Endothelial cell of hepatic sinusoid (primary cell): ENCODE measurements at regions not wholly inside any gene's neighbourhood (a gene's known extent, or its start where the extent isn't known, plus 50 kb on each side); places are given as distances from the start of the nearest gene placed in this dataset.

ENCODE experiments used
- in situ Hi-C: cut with HindIII; loops from 2 replicates; pipeline ENCODE4 v1.10.0; 2017; ENCODE audit warnings: low sequenced_read_pairs

DNA sequence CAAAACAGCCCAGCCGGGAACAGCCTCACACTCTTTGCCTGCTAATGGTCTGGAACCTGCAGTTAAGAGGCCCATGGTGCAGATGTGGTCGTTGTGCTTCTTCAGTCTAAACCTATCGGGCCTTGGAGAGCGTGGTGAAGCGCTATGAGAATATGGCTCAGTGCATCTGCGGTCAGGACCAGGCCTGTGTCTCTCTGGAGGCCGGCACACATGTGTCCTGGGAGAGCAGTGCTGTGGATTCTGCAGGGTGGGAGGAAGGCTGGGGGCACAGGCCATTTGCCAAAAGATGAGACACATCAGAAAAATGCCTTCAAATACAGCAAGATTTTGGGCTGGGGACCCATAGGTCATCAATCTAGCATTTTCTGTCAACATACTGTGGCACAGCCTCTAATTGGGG is 231.5 kb upstream of the GLI3 start:
- in situ Hi-C loops = no loop called here

DNA sequence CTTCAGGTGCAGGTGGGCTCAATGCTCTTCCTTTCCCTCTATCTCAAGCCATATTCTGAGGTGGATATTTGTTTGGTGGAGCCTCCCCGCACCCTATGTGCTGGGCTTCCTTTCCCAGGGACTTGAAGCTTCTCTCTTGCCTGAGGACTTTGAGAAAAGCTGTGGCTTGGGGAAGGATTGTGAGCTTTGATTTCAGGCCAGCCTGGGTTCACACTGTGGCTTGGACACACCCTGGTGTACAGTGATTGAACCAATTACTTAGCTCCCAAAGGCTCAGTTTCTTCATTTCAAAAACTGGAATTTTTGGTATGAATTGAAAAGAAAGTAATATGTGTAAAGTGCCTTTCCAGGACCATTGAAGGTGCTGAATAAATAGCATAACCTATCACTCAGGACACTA is 224.5 kb upstream of the GLI3 start:
- in situ Hi-C loops = no loop called here

DNA sequence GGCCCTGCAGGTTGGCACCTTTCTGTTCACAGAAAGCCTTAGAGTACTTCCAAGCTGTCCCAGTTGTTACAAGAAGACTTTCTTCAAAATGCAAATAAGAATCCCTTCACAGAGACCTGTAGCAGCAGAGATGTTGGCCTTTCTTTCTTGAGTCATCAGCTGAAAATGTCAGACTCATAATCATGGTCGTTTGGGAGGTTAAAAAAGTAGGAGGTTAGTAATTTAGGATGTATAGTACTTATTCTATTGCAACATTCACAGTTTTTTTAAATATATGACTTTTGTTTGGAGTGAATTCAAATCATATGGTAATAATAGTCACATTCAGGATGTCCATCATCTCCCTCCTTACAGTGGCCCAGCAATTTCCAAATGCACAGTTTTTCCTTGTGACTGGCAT is 223.9 kb upstream of the GLI3 start:
- in situ Hi-C loops = no loop called here

DNA sequence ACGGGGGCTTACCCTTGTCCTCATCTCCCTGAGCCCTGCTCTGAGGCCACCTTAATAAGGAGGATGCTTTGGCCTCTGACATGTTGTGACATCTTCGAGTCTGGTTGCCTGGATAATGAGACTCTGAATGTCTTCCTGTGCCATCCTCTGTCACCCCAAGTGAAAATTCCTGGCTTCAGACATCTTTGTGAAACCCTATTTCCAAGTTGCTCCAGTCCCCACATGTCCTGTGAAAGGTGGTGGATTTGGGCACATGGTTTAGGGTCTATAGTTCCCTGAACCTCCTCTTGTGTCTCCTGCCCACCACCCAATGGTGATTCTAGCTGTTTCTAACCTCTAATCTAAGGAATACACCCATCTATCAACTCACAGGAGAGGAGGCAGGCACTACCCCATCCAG is 223.1 kb upstream of the GLI3 start:
- in situ Hi-C loops = no loop called here

DNA sequence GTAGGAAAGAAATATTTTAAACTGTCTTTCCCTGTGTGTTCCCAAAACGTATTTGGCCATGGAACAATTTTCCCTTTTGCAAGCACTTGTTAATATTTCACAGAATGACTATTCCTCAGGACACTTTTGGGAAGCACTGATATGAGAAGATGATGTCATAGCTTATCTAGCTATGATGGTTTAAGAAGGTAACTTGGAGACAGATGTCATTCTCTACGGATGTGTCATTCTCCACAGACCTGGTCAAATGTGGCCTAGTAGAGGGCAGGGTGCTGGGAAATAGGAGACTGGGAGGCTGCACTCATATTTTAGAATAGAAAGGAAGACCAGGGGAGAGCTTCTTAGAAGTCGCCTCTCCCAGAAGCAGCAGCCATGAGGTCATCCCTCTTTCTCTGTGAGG is 220.7 kb upstream of the GLI3 start:
- in situ Hi-C loops = no loop called here

DNA sequence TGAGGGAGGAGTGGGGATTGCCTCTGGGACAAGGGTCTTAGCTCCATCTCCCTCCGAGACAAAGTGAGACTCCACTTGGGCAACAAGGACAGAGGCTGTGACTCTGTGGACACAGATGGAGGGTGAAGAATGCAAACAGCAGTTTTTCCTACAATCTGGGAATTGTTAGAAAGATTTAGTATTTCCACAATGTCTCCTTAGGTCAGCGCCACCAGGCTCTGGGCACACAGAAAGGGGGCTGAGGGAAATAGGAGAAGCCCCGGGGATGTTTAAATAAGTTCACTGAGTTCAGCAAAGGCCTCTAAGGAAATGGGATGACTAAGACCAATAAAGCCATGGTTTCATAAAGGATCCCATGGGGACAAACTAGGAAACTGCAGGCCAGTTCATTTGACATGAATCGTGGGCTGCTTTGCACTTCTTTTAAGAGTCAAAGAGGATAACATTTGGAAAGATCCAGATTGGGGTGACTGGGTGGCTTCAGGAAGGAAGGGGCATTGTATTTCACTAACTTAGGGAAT is 219.8 kb upstream of the GLI3 start:
- in situ Hi-C loops = no loop called here

DNA sequence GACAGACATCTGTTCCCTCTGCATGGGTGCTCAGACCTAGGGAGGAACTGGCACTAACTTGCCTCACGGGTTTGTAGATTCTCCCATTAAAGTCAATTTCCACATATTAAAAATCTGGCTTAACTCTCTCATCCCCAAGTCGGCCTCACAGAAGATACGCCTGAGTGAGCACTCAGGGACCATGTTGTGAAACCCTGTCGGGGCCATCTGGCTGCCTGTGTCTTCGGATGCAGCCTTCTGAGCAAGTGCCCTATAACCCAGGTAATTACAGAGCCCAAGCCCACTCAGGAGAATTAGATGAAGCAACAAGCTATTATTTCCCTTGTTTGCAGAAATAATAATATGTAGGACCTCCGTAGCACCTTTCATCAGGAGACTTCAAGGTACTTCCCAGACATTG is 219.3 kb upstream of the GLI3 start:
- in situ Hi-C loops = no loop called here

DNA sequence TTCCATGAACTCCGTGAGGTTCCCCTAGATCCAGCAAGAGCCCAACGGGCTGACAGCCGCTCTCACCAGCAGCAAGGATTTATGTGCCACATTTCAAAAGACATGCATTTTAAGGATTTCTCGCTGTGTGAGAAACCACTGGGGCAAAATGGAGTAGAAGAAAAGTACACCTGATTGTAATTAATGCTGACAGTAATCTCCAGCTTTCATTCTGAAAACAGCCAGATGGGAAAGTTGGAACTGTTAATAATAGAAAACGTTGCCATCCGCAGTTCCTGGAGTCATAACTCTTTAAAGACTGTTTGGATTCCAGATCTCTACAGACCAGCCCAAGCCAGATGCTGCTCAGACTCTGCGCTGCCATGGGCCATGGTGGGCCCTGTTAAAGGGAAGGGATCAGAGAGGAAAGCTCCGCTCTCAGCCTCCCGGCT is 216.9 kb upstream of the GLI3 start:
- in situ Hi-C loops = loop anchor here (5.0 kb wide), 1 partner anchor 83 kb away; no protein-coding TSS in a partner anchor

DNA sequence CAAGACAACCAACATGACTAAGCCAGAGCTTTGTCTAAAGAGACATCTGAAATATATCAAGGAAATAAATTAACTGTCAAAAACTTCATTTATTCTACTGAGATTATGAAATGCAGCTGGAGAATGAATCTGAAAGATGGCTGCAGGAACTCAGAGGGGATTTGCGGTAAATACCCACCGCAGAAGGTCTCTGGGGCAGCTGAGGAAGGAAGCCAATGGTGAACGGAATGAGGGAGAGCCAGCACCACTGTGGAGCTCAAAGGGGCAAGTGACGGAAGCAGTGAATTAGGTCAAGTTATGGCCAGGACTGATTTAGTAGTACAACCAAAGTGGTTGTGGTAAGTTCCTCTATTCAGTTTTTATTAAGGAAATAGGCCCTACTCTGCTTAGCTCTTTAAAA is 215.3 kb upstream of the GLI3 start:
- in situ Hi-C loops = loop anchor here (5.0 kb wide), 1 partner anchor 85 kb away; no protein-coding TSS in a partner anchor

DNA sequence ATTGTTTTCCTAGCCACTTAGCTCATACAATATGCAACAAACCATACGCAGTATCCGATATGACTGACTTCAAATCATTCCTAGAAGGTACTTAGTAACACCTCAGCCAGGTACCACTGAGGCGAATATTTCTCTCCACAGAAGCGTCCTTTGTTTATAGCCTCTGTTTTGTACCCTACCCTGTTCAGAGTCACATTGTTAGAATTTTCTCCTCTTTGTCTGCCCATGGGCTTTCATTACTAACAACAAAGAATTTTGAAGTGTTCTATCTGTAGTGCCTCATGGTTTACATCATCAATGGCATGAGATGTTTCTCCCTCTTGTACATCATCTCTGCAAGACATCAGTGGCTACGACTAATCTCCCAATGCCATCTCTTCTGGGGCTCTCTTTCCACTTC is 212.4 kb upstream of the GLI3 start:
- in situ Hi-C loops = no loop called here

DNA sequence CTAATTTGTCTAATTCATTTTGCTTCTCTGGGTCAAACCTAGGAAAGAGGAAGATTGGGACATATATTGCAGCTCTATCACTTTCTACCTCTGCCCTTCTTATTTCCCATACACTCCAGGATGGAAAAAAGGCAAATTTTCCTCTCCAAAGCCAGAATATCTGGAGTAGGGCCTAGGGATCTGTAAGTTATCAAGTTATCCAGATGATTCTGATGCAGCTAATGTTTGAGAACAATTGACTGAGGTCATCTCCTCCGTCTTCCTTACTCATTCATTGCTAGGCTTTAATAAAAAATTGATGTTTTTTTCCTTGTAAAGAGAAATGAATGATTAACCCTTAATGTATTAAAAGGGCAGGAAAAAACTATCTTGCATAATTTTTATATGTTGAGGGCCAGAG is 211.9 kb upstream of the GLI3 start:
- in situ Hi-C loops = no loop called here

DNA sequence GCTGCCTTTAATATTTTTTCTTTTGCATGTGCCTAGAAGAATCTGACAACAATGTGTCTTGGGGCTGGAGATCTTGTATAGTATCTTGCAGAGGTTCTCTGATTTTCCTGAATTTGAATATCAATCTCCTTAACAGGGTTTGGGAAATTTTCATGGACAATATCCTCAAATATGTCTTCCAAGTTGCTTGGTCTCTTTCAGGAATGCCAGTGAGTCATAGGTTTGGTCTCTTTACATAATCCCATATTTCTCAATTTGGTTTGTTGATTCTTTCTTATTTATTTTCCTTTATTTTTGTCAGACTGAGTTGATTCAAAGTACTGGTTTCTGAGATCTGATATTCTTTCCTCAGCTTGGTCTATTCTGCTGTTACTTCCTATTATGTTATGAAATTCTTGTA is 208.7 kb upstream of the GLI3 start:
- in situ Hi-C loops = no loop called here

DNA sequence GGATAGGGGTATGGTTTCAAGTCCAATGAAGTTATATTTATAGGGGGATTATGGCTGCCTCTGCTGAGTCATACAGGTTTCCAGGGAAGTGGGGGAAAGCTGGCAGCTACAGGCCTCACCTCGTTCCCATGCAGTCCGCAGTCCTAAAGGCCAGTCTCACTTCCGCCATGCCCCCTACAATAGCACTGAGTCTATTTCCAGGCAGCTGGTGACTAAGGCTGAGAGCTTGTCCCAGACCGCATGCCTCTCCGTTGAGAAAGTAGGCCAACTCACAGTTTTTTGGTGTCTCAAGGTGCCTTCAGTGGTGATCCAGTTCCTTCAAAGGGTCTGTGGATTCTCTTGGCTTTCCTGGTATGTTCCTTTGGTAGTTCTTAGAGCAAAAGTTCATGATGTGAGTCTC is 203.9 kb upstream of the GLI3 start:
- in situ Hi-C loops = no loop called here

DNA sequence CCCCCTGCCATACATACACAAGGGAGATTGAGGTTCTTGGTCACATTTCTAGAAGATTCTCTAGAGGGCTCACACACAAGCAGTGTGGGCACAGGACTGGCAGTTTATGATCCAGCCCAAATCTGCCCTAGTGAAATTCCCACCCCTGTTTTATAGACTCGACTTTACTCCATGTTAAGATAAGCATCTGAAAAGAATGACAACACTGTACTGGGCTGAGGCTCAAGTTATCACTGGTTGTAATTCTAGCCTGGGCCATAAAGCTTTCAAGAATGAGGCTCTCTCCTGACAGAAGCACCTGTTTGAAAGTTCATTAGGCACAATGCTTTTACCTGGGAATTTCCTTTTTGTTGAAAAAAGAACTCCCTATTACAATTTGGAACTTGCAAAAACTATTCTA is 195.6 kb upstream of the GLI3 start:
- in situ Hi-C loops = no loop called here

DNA sequence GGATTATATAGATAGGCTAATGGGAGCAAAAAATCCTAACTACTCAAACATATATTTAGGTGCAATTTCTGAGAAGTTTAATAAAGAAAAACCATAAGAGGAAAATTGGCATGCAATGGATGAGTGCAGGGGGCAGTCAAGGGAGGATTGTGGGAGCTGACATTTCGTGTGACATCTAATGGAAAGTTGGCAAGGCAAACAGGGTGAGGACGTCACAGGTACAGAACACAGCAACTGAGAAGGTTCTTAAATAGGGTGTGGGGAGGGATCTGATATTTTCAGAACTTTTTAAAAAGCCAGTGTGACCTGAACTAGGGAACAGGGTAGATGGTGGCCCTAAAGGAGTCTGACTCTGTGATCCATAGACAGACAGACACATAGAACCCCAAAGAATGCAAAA is 194.9 kb upstream of the GLI3 start:
- in situ Hi-C loops = no loop called here

DNA sequence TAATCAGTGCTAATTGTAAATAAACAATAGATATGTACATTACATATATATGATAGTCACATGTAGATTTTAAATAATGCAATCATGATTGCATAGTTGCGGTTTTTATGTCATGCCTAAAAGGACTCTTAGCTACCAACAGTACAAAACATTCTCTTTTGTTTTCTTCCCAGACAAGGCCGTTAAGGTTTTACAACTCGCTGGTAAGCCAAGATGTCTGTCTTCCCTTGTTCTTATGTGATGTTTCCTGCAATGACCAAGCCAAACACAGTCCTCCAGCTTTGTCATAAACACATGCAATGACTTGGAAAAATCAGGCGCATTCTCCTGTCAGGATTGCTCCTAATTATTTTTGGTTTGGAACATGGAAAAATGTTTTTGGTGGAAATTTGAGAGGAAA is 192.3 kb upstream of the GLI3 start:
- in situ Hi-C loops = no loop called here

DNA sequence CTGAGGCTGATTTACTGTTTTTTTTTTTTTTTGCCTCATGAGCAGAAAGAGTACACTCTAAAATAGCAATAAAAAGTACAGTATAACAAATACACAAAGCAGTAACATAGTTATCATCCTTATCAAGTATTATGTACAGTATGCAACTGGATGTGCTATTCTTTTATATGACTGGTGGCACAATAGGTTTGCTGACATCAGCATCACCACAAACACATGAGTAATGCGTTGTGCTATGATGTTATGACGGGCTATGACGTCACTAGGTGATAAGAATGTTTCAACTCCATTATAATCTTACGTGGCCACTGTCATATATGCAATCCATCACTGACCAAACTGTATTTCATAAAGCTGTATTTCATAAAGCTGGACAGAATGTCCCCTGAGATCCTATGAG is 189.2 kb upstream of the GLI3 start:
- in situ Hi-C loops = no loop called here

DNA sequence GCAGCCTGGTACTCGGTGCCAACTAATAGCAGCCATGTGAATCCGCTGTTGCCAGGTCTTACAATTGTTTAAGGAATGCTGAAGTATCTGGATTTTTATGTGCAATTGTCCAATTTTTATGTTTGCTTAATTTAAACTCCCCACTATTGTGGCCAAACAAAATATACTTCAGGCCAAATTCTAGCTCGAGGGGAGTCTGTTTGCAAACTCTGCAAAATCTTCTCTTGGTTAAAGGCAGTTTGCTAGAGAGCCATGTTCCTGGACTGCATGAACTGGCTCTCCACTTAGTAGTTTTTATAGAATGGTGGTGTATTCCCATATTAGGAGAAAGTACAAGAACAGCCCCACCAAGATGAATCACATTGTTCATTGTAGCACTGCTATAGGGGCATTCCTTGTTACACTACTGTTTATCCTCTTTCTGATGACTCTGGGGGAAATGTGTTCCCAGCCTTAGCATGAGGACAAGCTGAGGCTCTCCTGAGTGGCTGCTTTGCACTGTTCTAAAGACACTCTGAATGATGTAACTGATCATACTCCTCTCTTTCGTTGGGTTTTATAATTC is 178.0 kb upstream of the GLI3 start:
- in situ Hi-C loops = no loop called here

DNA sequence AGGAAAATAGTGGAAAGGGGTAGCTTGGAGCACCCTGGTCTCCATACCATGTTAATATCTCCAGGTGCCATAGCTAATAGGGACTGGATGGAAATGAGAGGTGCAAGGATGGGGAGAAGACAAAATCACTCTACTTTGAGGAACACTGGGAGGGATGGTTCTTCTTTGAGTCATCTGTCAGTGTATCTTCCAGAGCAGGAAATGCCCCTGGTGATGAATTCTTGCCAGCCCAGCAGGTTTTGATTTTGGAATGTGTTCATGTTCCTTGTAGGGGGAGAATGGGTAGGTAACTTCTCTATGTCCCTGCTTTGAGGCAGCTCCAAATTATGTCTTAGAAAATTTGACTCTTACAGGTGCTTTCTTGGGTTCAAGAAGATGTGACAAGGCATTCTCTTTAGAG is 177.0 kb upstream of the GLI3 start:
- in situ Hi-C loops = no loop called here

DNA sequence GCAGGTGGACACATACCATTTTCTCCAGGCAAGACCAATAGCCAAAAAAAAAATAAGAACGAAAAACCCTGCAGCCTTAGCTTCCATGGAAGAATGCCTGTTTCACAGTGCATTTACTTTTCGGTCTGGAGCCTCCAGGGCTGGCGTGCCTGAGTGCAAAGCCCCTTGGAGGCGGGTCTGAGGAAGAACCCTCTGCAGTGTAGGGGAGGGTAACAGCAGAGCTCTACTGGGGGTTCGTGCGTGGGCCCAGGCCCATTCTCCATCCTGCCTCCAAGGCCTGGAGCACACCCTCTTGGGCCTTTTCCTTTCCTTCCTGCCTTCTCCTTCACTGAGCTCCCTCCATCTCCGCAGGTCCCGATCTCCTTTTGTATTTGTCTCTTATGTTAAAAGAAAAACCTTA is 172.3 kb upstream of the GLI3 start:
- in situ Hi-C loops = loop anchor here (5.0 kb wide), 1 partner anchor 93 kb away; no protein-coding TSS in a partner anchor

DNA sequence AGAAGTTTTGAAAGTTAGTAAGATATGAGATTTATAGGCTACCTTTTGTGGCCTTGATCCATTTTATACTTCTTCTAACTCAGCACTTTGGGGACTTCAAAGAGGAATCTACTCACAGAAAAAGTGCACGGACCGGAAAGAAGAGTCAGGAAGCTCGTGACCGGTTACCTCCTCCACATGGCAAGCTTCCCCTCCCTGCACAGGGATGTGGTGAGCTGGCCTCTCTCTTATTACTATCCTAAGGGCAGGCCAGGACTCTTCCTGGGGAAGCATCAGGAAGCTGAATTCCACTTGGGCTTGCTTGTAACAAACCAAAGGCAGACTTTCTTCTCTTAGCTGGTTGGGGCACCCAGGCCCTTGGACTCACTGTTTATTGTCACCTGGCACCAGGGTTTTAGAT is 170.8 kb upstream of the GLI3 start:
- in situ Hi-C loops = loop anchor here (5.0 kb wide), 1 partner anchor 94 kb away; no protein-coding TSS in a partner anchor

DNA sequence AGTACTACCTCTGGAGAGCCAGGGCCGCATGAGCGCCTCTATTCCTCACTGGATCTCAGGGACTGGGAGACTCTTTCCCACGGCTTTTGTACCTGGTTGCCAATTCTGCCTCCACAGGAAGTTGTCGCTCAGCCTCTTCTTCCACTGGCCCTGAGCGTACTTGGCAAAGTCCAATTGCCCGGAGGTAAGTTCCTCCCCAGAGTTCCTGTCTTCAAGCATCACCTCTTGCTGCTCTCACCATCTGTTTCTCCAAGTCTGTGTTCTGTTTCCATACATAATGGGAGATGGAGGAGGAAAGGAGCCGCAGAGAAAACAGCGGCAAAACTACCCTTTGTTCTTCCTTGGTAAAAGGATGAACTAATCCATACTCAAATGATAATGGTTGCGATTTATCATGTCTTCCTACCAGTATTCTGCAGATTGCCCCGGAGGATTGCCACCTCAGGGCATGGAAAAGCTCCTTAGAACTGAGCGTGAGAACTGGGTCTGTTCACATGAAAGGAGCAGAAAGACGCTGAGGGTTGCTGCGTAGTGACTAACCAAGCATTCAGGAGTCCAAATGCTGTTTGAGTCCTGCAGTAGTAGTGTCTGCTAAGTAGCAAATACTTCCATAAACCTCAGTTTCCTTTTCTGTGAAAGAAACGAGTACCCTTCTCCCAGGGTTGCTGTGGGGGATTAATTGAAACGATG is 170.2 kb upstream of the GLI3 start:
- in situ Hi-C loops = loop anchor here (5.0 kb wide), 1 partner anchor 95 kb away; no protein-coding TSS in a partner anchor
